Mesodermal cell (in vitro differentiated cells): ENCODE measurements at regions not wholly inside any gene's neighbourhood (a gene's known extent, or its start where the extent isn't known, plus 50 kb on each side); places are given as distances from the start of the nearest gene placed in this dataset.

Source experiments
- H3K27ac ChIP-seq: 2 replicates; pipeline ENCODE4 v1.7.0; 2013; ENCODE audit warnings: mild to moderate bottlenecking, low read depth, low read length, moderate library complexity; ENCODE audit not compliant: severe bottlenecking
- H3K36me3 ChIP-seq: 2 replicates; pipeline ENCODE4 v1.7.1; 2013; ENCODE audit warnings: mild to moderate bottlenecking, low read length, moderate library complexity; ENCODE audit not compliant: control insufficient read depth, insufficient read depth
- H3K4me1 ChIP-seq: one replicate; pipeline ENCODE4 v1.7.1; 2013; ENCODE audit warnings: mild to moderate bottlenecking, low read length; ENCODE audit not compliant: insufficient read depth, control insufficient read depth, poor library complexity, severe bottlenecking
- H3K4me3 ChIP-seq: 2 replicates; pipeline ENCODE4 v1.7.0; 2013; ENCODE audit warnings: low read length, control low read depth, mild to moderate bottlenecking; ENCODE audit not compliant: insufficient read depth, poor library complexity, severe bottlenecking; ENCODE audit errors: extremely low read depth
- H3K9me3 ChIP-seq: 2 replicates; pipeline ENCODE4 v1.7.1; 2013; ENCODE audit warnings: mild to moderate bottlenecking, low read length, moderate library complexity; ENCODE audit not compliant: control insufficient read depth
- WGBS, 2 experiments: methylation state at CpG; one replicate each; pipeline ENCODE4 v1.1.5; 2013; ENCODE audit warnings: missing lambda C conversion rate in 2 of 2; ENCODE audit not compliant: insufficient coverage in 2 of 2; 5-methylcytosine and 5-hydroxymethylcytosine counted together

GRCh38 chr2:122507261-122507660 lies 751.8 kb downstream of the TSN start:
- no CpG with 5 or more reads among the region's 1 CpG for WGBS, 2 experiments

GRCh38 chr2:122512091-122512490 lies 756.6 kb downstream of the TSN start:
- no peak overlapping the region for H3K4me3 ChIP-seq
- no CpG with 5 or more reads among the region's 1 CpG for WGBS, 2 experiments
- no peaks in the 10 kb centered on the region for H3K36me3 ChIP-seq
- peaks cover 4% of the 10 kb centered on the region for H3K4me1 ChIP-seq
- no peaks in the 10 kb centered on the region for H3K9me3 ChIP-seq
- no peak overlapping the region for H3K27ac ChIP-seq

More at GRCh38 chr2:122507261-122507660, 751.8 kb downstream of the TSN start:
- H3K4me3 ChIP-seq: no peak overlapping the region
- no peaks in the 10 kb centered on the region for H3K36me3 ChIP-seq
- H3K9me3 ChIP-seq: no peaks in the 10 kb centered on the region
- no peak overlapping the region for H3K27ac ChIP-seq
- H3K4me1 ChIP-seq: no peaks in the 10 kb centered on the region

DNA sequence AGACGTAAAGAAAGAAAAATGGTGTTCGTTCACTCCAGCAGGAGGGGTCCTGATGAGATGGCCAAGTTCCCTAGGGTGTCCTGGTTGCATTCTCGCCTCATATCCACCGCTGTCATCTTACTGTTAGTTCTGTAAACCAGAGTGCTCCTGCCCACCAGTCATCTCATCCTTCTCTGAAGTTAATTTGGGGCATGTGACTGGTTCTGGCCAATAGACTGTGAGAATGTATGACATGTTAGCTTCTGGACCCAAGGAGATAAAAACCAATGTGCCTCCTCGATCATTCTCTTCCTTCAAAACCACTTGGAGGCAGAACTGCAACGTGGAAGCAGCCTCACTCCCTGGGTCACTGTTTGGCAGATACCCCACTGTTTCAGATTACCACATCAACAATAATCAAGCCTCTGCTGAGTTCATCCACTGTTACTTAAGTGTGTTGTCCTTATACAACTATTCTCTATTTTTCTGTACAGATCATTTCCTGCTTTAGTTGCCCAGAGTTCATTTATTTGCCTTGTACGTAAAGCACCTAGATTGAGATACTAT lies 759.1 kb downstream of the TSN start:
- no peak overlapping the region for H3K27ac ChIP-seq

GRCh38 chr2:122515731-122516290 lies 760.4 kb downstream of the TSN start:
- Histone ChIP-seq H3K27ac (no peak overlapping the region), H3K9me3 (no peaks in the 10 kb centered on the region), H3K4me3 (no peak overlapping the region), H3K36me3 (no peaks in the 10 kb centered on the region), H3K4me1 (peaks cover 4% of the 10 kb centered on the region)
- WGBS, 2 experiments: 38 to 47% methylated on average over 3 to 4 of the region's 5 CpGs

More for the DNA sequence above, 759.1 kb downstream of the TSN start:
- Histone ChIP-seq H3K4me1 (peaks cover 4% of the 10 kb centered on the region), H3K36me3 (no peaks in the 10 kb centered on the region), H3K9me3 (no peaks in the 10 kb centered on the region), H3K4me3 (no peak overlapping the region)
- WGBS, 2 experiments: 86 to 91% methylated on average over 5 to 6 of the region's 7 CpGs

DNA sequence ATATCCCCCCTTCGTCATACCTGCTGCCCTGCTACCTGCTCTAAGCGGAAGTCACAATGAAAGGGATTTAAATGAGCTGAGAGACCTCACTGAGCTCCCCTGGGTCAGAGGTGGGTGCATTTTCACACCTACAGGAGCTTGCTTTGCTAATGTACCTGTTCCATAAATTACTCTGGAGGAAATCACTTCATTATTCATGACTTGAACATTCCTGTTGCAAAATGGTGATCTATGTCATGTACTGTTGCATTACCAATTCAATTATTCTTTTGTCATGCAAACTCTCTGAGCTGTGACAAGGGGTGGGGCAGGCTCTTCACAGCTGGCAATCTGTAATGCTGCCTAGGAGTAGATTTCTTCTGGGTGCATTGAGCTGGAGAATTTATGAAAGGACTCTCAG lies 761.3 kb downstream of the TSN start:
- no peaks in the 10 kb centered on the region for H3K9me3 ChIP-seq
- H3K27ac ChIP-seq: no peak overlapping the region
- WGBS, 2 experiments: 75 to 83% methylated on average over 1 of the region's 2 CpGs

DNA sequence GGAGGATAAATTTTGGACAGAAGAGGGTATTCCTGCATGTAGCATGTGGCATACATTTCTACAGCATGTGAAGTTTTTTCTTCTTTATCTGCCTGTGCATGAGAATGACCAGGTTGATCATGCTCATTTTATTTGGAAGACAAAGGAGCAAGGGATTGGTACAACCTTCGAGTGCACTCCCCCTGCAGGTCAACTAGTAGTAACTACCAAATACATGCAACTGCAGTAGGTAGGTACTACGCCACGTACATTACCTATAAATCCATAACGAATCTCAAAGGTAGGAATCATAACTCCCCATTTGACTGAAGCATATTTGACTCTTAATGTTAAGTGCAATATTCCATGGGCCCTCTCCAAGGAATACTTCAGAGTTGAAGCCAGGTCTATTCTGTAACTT lies 763.9 kb downstream of the TSN start:
- no peak overlapping the region for H3K27ac ChIP-seq
- no peaks in the 10 kb centered on the region for H3K9me3 ChIP-seq
- H3K36me3 ChIP-seq: no peaks in the 10 kb centered on the region
- WGBS, 2 experiments: 89 to 100% methylated on average over 2 to 4 of the region's 4 CpGs
- H3K4me1 ChIP-seq: peaks cover 4% of the 10 kb centered on the region
- H3K4me3 ChIP-seq: no peak overlapping the region

More for the DNA sequence above, 761.3 kb downstream of the TSN start:
- H3K4me1 ChIP-seq: peaks cover 4% of the 10 kb centered on the region
- no peak overlapping the region for H3K4me3 ChIP-seq
- no peaks in the 10 kb centered on the region for H3K36me3 ChIP-seq

GRCh38 chr2:122519821-122520611 lies 764.6 kb downstream of the TSN start:
- Histone ChIP-seq H3K36me3 (no peaks in the 10 kb centered on the region), H3K4me3 (no peak overlapping the region), H3K9me3 (no peaks in the 10 kb centered on the region), H3K4me1 (peaks cover 4% of the 10 kb centered on the region), H3K27ac (no peak overlapping the region)
- 60 to 94% methylated on average over 1 to 2 of the region's 4 CpGs for WGBS, 2 experiments

GRCh38 chr2:122523143-122523542 lies 767.7 kb downstream of the TSN start:
- no peaks in the 10 kb centered on the region for H3K9me3 ChIP-seq
- H3K27ac ChIP-seq: no peak overlapping the region
- no peak overlapping the region for H3K4me3 ChIP-seq
- no peaks in the 10 kb centered on the region for H3K4me1 ChIP-seq
- H3K36me3 ChIP-seq: no peaks in the 10 kb centered on the region
- WGBS, 2 experiments: 100% methylated on average over 1 to 2 of the region's 4 CpGs

- 78 to 94% methylated on average over 2 of the region's 3 CpGs for WGBS, 2 experiments
- no peaks in the 10 kb centered on the region for H3K4me1 ChIP-seq
- H3K27ac ChIP-seq: no peak overlapping the region
- H3K36me3 ChIP-seq: no peaks in the 10 kb centered on the region
- no peaks in the 10 kb centered on the region for H3K9me3 ChIP-seq
- H3K4me3 ChIP-seq: no peak overlapping the region
These were observed 768.5 kb downstream of the TSN start for GRCh38 chr2:122523981-122524380.

DNA sequence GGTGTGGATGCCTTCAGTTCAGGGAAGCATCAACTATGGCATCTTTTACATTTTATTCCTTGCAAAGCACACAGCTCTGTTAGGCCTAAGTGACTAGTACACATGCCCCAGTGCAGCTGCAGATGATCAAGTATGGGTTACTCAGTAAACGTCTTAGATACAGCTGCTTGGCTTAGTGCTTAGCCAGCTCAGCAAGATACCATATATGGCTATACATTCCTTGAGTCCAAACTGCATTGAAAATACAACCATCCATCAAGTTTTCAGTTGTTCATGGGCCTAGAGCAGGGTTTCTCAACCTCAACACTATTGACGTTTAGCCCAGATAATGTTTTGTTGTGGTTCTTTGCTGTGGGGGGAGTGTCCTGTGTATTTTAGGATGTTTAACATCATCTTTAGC lies 769.9 kb downstream of the TSN start:
- H3K4me3 ChIP-seq: no peak overlapping the region
- 83% methylated on average over 1 of the region's 2 CpGs; no CpG with 5 or more reads in 1 of the 2 experiments for WGBS, 2 experiments
- no peak overlapping the region for H3K27ac ChIP-seq
- H3K36me3 ChIP-seq: no peaks in the 10 kb centered on the region
- H3K4me1 ChIP-seq: no peaks in the 10 kb centered on the region
- H3K9me3 ChIP-seq: no peaks in the 10 kb centered on the region

DNA sequence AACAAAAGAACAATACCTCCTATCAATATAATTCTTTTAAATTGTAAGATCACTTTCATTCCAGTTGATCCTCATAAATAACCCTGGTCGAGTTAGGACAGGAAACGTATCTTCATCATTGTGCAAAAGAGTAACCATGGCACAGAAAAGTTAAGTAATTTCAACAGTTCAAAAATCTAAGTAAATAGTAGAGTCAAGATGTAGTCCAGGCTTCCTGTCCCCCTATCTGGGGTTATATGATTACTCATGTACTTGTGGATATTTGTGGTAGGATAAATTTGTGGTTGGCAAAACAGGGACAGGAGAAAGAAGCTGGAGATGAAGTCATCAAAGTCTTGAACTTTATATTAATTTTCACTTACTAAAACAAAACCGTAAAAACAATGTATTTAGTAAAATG lies 772.6 kb downstream of the TSN start:
- Histone ChIP-seq H3K27ac (no peak overlapping the region), H3K9me3 (no peaks in the 10 kb centered on the region), H3K36me3 (no peaks in the 10 kb centered on the region), H3K4me1 (no peaks in the 10 kb centered on the region), H3K4me3 (no peak overlapping the region)
- WGBS, 2 experiments: 100% methylated on average over 2 of the region's 3 CpGs; no CpG with 5 or more reads in 1 of the 2 experiments
